GM23248 (cell line): ENCODE measurements at regions not wholly inside any gene's neighbourhood (a gene's known extent, or its start where the extent isn't known, plus 50 kb on each side); places are given as distances from the start of the nearest gene placed in this dataset.

Source experiments
- DNase-seq: peaks from one replicate; pipeline ENCODE4 v3.0.0-alpha.2; 2015
- H2AFZ ChIP-seq: fragments of 200-600 bp; sonication (generic); 2 replicates; pipeline ENCODE4 v1.6.1; 2016; ENCODE audit warnings: antibody characterized with exemption
- H3F3A ChIP-seq: fragments of 200-600 bp; sonication (generic); 2 replicates; pipeline ENCODE4 v1.6.1; 2016; ENCODE audit warnings: mild to moderate bottlenecking, antibody characterized with exemption, mixed run types; ENCODE audit not compliant: insufficient read depth
- H3K27ac ChIP-seq: fragments of 200-600 bp; sonication (generic); 2 replicates; pipeline ENCODE4 v1.5.1; 2016; ENCODE audit warnings: mild to moderate bottlenecking
- H3K27me3 ChIP-seq: fragments of 200-600 bp; sonication (generic); replicated peaks from 2 replicates; pipeline ENCODE4 v1.6.1; 2016; ENCODE audit warnings: mild to moderate bottlenecking; ENCODE audit not compliant: insufficient read depth
- H3K36me3 ChIP-seq: fragments of 200-600 bp; sonication (generic); 2 replicates; pipeline ENCODE4 v1.6.1; 2016; ENCODE audit warnings: low read depth, mild to moderate bottlenecking
- H3K4me1 ChIP-seq: fragments of 200-600 bp; sonication (generic); 2 replicates; pipeline ENCODE4 v1.6.1; 2016; ENCODE audit warnings: mild to moderate bottlenecking; ENCODE audit not compliant: insufficient read depth
- H3K4me2 ChIP-seq: fragments of 200-600 bp; sonication (generic); one replicate; pipeline ENCODE4 v1.6.1; 2016; ENCODE audit warnings: mild to moderate bottlenecking; ENCODE audit not compliant: unreplicated experiment
- H3K4me3 ChIP-seq: fragments of 200-600 bp; sonication (generic); 2 replicates; pipeline ENCODE4 v1.5.1; 2016; ENCODE audit warnings: mild to moderate bottlenecking
- H3K79me2 ChIP-seq: fragments of 200-600 bp; sonication (generic); 2 replicates; pipeline ENCODE4 v1.6.1; 2016; ENCODE audit warnings: mild to moderate bottlenecking; ENCODE audit not compliant: insufficient read depth
- H3K9ac ChIP-seq: fragments of 200-600 bp; sonication (generic); 2 replicates; pipeline ENCODE4 v1.6.1; 2016; ENCODE audit warnings: mild to moderate bottlenecking
- H3K9me2 ChIP-seq: fragments of 200-600 bp; sonication (generic); 2 replicates; pipeline ENCODE4 v1.6.1; 2016; ENCODE audit warnings: mixed run types, mild to moderate bottlenecking, moderate library complexity; ENCODE audit not compliant: insufficient read depth
- H3K9me3 ChIP-seq: fragments of 200-600 bp; sonication (generic); one replicate; pipeline ENCODE4 v1.6.1; 2017; ENCODE audit warnings: low read depth
- H4K20me1 ChIP-seq: fragments of 200-600 bp; sonication (generic); 2 replicates; pipeline ENCODE4 v1.6.0; 2016; ENCODE audit not compliant: insufficient read depth
- EZH2 ChIP-seq: fragments of 200-600 bp; sonication (generic); IDR thresholded peaks from 2 replicates; pipeline ENCODE4 v1.6.1; 2018; ENCODE audit warnings: antibody characterized with exemption, mild to moderate bottlenecking; ENCODE audit not compliant: insufficient read depth, poor library complexity, severe bottlenecking
- EZH2phosphoT487 ChIP-seq: fragments of 200-600 bp; sonication (generic); IDR thresholded peaks from 2 replicates; pipeline ENCODE4 v1.6.1; 2018; ENCODE audit warnings: antibody characterized with exemption, moderate library complexity, mild to moderate bottlenecking, low read depth; ENCODE audit not compliant: insufficient read depth
- WGBS, 2 experiments: methylation state at CpG; one replicate each; pipeline ENCODE4 v1.1.6; 2015 to 2017; ENCODE audit warnings: low lambda C conversion rate in 2 of 2, low coverage in 1 of 2; ENCODE audit errors: missing lambda C conversion rate in 2 of 2; 5-methylcytosine and 5-hydroxymethylcytosine counted together
- in situ Hi-C: fragments of 300-500 bp; cut with MboI; formaldehyde crosslinking; loops from 2 replicates; pipeline ENCODE4 v1.15.0; 2020

GRCh38 chr15:87345961-87346360, 910.6 kb downstream of the NTRK3 start:
- H3K4me3 ChIP-seq = no peak overlapping the region
- H3K4me2 ChIP-seq = no peak overlapping the region
- H3K27me3 ChIP-seq = peaks cover 14% of the 10 kb centered on the region; the same call in 1 of the 2 replicates
- H3K79me2 ChIP-seq = no peaks in the 10 kb centered on the region
- 30 to 37% methylated on average over 2 of the region's 2 CpGs for WGBS, 2 experiments
- H3K9ac ChIP-seq = no peak overlapping the region
- TF ChIP-seq EZH2 (no peak), EZH2phosphoT487 (no peak)
- H3K4me1 ChIP-seq = no peaks in the 10 kb centered on the region
- no peak for DNase-seq
- H3F3A ChIP-seq = 0 out of 2 replicates have a peak, but pooled peaks cover 5% of the 10 kb centered on the region
- H3K36me3 ChIP-seq = no peaks in the 10 kb centered on the region
- no peaks in the 10 kb centered on the region for H3K9me2 ChIP-seq
- H2AFZ ChIP-seq = no peak overlapping the region
- H4K20me1 ChIP-seq = no peaks in the 10 kb centered on the region
- H3K27ac ChIP-seq = no peak overlapping the region
- no peaks in the 10 kb centered on the region for H3K9me3 ChIP-seq
- in situ Hi-C loops = no loop called here

GRCh38 chr15:87343966-87344365, 912.6 kb downstream of the NTRK3 start:
- Histone ChIP-seq H3K4me1 (no peaks in the 10 kb centered on the region), H3K27ac (no peak overlapping the region), H3K9ac (no peak overlapping the region), H3K79me2 (no peaks in the 10 kb centered on the region), H4K20me1 (no peaks in the 10 kb centered on the region), H3K27me3 (peaks cover 14% of the 10 kb centered on the region; the same call in 1 of the 2 replicates), H2AFZ (no peak overlapping the region), H3F3A (0 out of 2 replicates have a peak, but pooled peaks cover 3% of the 10 kb centered on the region), H3K4me2 (no peak overlapping the region), H3K9me2 (no peaks in the 10 kb centered on the region), H3K4me3 (no peak overlapping the region), H3K36me3 (no peaks in the 10 kb centered on the region), H3K9me3 (no peaks in the 10 kb centered on the region)
- DNase-seq = no peak
- in situ Hi-C loops = no loop called here
- no peak for TF ChIP-seq EZH2
- no peak for TF ChIP-seq EZH2phosphoT487
- WGBS, 2 experiments = 1 to 2% methylated on average over 3 of the region's 3 CpGs

- Histone ChIP-seq H3K36me3 (no peaks in the 10 kb centered on the region), H2AFZ (no peak overlapping the region), H3K4me3 (no peak overlapping the region), H3F3A (no peaks in the 10 kb centered on the region), H3K79me2 (no peaks in the 10 kb centered on the region), H4K20me1 (no peaks in the 10 kb centered on the region), H3K9me3 (no peaks in the 10 kb centered on the region), H3K4me2 (no peak overlapping the region), H3K9ac (no peak overlapping the region), H3K4me1 (no peaks in the 10 kb centered on the region), H3K9me2 (no peaks in the 10 kb centered on the region), H3K27ac (no peak overlapping the region), H3K27me3 (peaks cover 14% of the 10 kb centered on the region; the same call in 1 of the 2 replicates)
- TF ChIP-seq EZH2phosphoT487 = no peak
- no peak for TF ChIP-seq EZH2
- DNase-seq = no peak
- in situ Hi-C loops = no loop called here
Measured at GRCh38 chr15:87340370-87340769, 916.2 kb downstream of the NTRK3 start.

GRCh38 chr15:87326269-87326668, 930.3 kb downstream of the NTRK3 start:
- H3K36me3 ChIP-seq = no peaks in the 10 kb centered on the region
- no peaks in the 10 kb centered on the region for H3K4me1 ChIP-seq
- TF ChIP-seq EZH2 (no peak), EZH2phosphoT487 (no peak)
- no peak overlapping the region for H3K9ac ChIP-seq
- no peaks in the 10 kb centered on the region for H3K9me3 ChIP-seq
- no peaks in the 10 kb centered on the region for H3K9me2 ChIP-seq
- WGBS, 2 experiments = 0% methylated on average over 1 of the region's 1 CpG
- no peak for DNase-seq
- H2AFZ ChIP-seq = no peak overlapping the region
- no peaks in the 10 kb centered on the region for H3F3A ChIP-seq
- in situ Hi-C loops = no loop called here
- no peaks in the 10 kb centered on the region for H3K79me2 ChIP-seq
- H3K4me3 ChIP-seq = no peak overlapping the region
- no peaks in the 10 kb centered on the region for H3K27me3 ChIP-seq
- no peak overlapping the region for H3K27ac ChIP-seq
- no peaks in the 10 kb centered on the region for H4K20me1 ChIP-seq
- H3K4me2 ChIP-seq = no peak overlapping the region

- H3K4me2 ChIP-seq = no peak overlapping the region
- H3K4me1 ChIP-seq = no peaks in the 10 kb centered on the region
- no peaks in the 10 kb centered on the region for H3F3A ChIP-seq
- H2AFZ ChIP-seq = no peak overlapping the region
- no peak for DNase-seq
- H3K9me2 ChIP-seq = no peaks in the 10 kb centered on the region
- WGBS, 2 experiments = 0 to 3% methylated on average over 1 of the region's 1 CpG
- in situ Hi-C loops = no loop called here
- no peaks in the 10 kb centered on the region for H3K9me3 ChIP-seq
- H3K4me3 ChIP-seq = no peak overlapping the region
- H3K9ac ChIP-seq = no peak overlapping the region
- TF ChIP-seq EZH2phosphoT487 = no peak
- no peak for TF ChIP-seq EZH2
- H3K27me3 ChIP-seq = no peaks in the 10 kb centered on the region
- no peaks in the 10 kb centered on the region for H3K79me2 ChIP-seq
- H4K20me1 ChIP-seq = no peaks in the 10 kb centered on the region
- no peaks in the 10 kb centered on the region for H3K36me3 ChIP-seq
- H3K27ac ChIP-seq = no peak overlapping the region
Measured at GRCh38 chr15:87322870-87323269, 933.7 kb downstream of the NTRK3 start.
